NCI-H1105 treated with DMSO at 0.1 percent for 48 hours (cell line): ENCODE measurements at regions not wholly inside any gene's neighbourhood (a gene's known extent, or its start where the extent isn't known, plus 50 kb on each side); places are given as distances from the start of the nearest gene placed in this dataset.
"Not testable (repeated sequence)": the region's sequence is repeated elsewhere in the genome, so short reads cannot be mapped to it uniquely, and the experiment has no call there.

ENCODE experiments used
- DNase-seq: peaks from one replicate; lab custom pipeline; 2025; lab: John Stamatoyannopoulos, UW

GRCh38 chr13:110008816-110009215, 222.4 kb upstream of the IRS2 start:
- DNase-seq = no peak

DNA sequence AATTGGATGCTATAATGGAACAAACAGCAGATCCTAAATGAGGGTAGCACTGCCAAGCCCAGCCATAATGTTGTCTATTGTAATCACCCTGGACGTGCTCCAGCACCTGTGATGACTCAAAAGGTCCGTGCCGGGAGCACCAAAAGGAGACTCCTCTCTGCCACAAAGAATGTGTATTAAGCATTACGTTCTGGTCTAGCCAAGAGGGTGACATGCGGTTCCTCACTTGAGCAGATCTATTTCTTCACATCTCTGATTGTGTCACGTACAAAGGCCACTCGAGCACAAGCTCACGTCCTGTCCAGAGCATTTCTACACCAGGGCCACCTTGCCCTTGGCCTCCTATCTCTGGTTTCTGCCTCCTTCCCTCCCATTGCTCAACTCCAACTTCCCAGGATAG, 219.9 kb upstream of the IRS2 start:
- DNase-seq = peak; percentile 35

DNA sequence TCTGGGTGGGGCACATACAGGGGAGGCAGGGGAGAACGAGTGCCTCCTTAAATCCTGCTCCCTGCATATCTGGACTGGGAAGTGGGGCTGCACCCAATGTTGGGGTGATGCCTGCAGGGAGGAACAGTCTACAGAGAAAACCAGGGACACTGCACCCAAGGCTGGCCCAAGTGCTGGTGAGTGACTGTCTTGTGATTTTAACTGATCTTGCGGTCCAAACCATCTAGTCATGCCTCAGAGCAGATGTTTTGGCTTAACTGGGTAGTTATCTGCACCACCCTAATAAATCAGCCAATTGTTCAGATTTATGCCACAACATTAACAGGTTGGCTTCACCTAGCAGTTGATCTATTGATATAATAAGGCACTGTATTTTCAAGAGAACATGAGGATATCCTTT, 219.2 kb upstream of the IRS2 start:
- no peak for DNase-seq

- no peak for DNase-seq
Observed at GRCh38 chr13:110004814-110005213, 218.4 kb upstream of the IRS2 start.

DNA sequence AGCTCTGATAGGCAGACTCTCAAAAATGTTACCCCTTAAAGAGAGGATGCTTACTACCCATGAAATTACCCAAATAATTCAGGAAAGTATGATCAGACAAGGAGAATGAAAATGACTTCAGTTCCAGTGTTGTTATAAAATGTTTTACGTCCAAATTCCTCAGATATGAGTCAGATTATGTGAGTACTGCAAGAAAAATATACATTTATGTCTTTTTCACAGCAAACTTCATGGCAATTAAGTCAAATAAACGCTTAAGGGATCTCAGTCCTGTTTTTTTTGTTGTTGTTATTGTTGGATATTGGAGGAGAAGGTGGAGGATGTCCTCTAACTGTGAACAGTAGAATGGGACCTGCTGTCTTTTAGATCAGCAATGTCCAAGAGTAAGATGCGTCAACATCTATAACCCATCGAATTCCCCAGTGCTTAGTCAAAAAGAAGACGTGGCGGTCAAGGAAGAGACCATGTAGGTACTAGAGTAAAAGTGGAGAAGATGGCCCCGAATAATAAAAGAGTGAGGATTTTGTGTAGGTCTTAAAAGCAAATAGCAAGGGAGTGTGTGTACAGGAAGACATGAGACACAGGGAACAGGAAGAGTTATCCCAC, 215.4 kb upstream of the IRS2 start:
- no peak for DNase-seq

DNA sequence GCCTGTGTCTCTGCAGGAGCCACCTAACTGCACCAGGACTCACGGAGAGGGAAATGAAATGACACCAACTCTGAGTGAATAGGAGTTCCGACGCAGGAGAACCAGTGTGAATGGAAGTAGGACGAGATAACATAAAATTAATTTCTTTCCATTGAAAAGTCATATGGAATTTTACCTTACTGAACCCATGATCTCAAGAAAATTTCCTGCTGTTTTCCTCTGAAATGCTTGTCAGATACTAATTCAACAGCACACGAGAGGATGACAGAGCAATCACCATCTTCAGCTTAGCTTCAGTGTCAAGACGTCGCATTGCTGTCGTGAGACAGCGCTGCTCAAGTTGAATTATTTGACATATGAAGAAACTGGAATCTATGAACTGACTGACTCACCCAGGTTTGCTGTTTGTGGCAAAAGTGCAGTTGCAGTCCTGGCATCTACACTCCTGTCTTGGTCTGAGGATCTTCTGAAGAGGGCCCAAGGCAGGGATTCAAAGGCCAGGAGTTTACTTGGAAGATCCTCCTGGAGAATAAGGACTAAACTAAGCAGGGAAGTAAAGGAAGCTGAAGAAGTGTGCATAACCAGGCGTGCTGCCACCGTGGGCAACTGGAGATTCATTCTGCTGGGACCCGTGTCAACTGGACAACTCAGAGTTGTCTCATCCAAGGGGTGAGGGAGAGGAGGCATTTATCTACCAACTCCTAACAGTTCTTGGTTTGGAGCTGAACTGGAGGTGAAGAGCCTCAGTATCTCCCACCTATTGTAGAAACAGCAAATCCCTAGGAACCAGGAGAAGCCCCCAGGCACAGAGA, 214.4 kb upstream of the IRS2 start:
- no peak for DNase-seq

GRCh38 chr13:109999659-110000533, 213.5 kb upstream of the IRS2 start:
- no peak for DNase-seq

GRCh38 chr13:109998684-109999533, 212.5 kb upstream of the IRS2 start:
- DNase-seq = no peak

DNA sequence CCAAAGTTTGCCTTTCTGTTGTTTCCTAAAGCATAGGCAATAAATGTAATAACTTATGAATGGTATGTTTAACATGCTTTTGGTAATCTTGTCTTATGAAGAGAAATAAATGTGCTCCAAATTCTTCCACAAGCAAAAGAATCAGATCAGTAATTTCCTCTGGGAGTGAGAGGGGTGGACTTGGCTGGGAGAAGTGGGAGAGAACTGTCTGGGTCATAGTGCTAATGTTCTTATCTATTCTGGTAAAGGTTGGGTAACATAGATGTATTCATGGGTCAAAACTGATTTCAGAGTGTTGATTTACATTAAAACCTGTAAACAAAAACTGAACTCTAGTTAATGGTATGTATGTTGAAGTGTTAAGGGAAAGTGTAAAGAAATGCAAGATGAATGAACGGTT, 211.7 kb upstream of the IRS2 start:
- DNase-seq = no peak

- DNase-seq = not testable (repeated sequence)
Observed at GRCh38 chr13:109997056-109997595, 210.7 kb upstream of the IRS2 start.

- no peak for DNase-seq
Observed at GRCh38 chr13:109996404-109996960, 210.1 kb upstream of the IRS2 start.

- DNase-seq = no peak
Observed at GRCh38 chr13:109995578-109995977, 209.2 kb upstream of the IRS2 start.

DNA sequence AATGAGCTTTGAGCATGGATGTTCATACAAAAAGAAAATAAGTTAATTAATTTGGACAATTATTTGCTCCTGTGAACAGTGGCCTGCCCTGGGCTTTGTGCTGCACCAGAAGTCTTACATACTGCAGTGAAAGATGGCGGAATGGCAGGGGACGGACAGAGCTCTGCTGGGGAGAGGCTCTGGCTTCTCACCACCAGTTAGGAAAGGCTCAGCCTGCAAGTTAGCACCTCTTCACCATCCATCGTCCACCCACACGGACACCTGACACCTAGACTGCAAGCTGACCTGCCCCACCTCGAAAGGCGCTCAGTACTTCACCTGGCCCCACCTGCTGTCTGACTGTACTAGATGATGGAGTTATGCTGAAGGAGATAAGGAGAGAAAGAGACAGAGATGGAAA, 203.9 kb upstream of the IRS2 start:
- DNase-seq = no peak

DNA sequence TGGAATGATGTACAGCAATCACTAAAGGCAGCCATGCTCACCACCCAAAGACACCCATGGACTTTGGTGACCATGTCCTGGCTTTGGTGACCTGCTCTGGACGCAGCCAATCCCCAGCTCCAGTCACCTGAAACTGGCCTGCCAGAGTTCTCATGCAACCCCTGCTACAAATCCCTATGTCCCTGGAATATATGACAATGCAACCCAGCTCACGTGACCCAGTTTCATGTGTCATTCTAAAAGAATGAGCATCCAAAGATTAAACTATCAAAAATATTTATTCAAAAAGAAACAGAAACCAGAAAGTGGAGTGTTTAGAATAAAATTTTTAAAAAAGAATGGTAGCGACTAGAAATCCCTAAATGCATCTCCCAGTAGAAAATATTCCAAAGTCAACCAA, 203.3 kb upstream of the IRS2 start:
- no peak for DNase-seq

DNA sequence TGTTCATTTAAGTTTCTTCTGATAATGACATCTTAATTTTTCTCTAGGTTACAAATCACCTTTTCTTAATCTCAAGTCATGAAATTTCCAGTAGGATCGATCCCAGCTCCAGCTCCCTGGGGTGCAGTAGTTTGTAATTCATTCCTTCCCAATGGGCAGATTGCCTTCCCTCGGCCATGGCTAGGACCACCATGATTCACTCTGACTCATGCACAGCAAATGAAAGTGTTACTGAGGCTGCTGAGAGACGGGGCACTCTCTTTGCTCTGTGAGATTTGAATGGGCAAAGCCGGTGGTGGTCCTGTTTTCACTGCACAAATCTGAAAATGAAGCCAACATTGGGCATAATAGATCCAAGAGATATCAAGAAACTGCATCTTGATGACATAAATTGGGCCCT, 202.8 kb upstream of the IRS2 start:
- DNase-seq = no peak

GRCh38 chr13:109986851-109987250, 200.5 kb upstream of the IRS2 start:
- no peak for DNase-seq

- no peak for DNase-seq
Observed at GRCh38 chr13:109985871-109986450, 199.6 kb upstream of the IRS2 start.

- no peak for DNase-seq
Observed at GRCh38 chr13:109983447-109983846, 197.1 kb upstream of the IRS2 start.

DNA sequence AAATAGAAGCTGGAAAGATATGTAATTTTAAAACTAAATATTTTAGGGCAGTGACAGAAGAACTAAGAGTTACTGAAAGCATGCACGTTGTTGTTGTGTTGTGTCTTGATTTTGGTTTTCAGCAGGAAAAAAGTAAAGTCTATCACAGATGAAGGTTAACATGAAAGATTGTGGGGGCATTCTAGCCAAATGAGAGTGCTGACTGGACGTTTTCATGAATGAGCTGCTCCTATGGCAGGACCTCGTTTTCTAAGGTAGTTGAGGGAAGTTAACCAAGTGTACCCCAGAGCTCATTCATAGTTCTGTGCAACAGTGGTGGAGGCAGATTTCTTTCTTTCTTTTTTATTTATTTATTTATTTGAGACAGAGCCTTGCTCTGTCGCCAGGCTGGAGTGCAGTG, 194.6 kb upstream of the IRS2 start:
- DNase-seq = no peak

DNA sequence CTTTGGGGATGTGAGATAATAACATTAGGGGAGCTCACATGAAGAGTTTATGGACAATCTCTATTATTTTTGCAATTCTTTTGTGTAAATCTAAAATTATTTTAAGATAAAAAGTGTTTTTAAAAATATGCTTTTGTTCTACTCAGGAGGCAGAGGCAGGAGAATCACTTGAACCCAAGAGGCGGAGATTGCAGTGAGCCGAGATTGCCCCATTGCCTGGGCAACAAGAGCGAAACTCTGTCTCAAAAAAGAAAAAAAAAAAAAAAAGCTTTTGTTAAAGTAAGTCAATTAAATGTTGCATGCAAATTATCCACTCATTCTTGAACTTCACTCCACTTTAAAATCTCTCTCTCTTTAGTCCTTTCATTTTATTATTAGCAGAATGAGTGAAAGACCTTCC, 193.3 kb upstream of the IRS2 start:
- not testable (repeated sequence) for DNase-seq

- DNase-seq = no peak
Observed at GRCh38 chr13:109979228-109979627, 192.8 kb upstream of the IRS2 start.
